NCI-H2081 (cell line): ENCODE measurements at regions not wholly inside any gene's neighbourhood (a gene's known extent, or its start where the extent isn't known, plus 50 kb on each side); places are given as distances from the start of the nearest gene placed in this dataset.
"Not testable (repeated sequence)": the region's sequence is repeated elsewhere in the genome, so short reads cannot be mapped to it uniquely, and the experiment has no call there.

Source experiments
- DNase-seq, 2 experiments: peaks; one replicate each; lab custom pipeline; 2025; lab: John Stamatoyannopoulos, UW

DNA sequence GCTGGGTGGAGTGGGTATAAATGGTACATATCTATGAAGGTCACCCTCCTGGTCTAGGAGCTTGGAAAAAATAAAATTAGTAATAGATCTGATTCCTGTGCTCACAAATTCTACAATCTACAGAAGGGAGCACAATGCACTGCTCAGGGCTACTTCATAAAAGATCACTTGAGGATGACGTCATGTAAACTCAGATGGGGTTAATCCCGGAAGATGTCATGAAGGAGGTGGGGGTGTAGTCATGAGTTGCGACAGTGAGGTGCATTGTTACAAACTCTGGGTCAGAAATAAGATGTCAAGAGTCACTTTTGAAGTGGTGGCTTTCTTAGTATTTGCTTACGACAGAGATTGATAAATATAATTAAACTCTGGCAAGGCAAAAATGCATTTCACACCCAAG, 68.2 kb downstream of the LHX9 start:
- DNase-seq, result no peak

DNA sequence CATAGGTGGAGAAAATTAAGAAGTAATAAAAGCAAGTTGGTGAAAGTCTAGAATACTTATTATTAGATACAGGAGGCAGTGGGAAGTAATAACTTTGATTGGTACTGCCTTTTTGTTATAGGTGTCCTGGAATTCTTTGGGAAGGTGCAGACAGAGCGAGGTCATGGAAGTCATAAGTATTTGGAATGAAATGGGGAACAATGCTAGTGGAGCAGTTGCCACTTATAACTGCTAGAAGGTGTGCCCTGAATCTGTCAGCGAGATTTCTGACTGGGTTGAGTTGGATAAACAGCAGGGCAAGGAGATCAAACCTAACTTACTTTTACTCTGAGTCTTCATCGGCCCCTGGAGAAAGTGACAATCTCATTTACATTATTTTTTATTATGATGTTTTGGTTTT, 69.6 kb downstream of the LHX9 start:
- no peak for DNase-seq

DNA sequence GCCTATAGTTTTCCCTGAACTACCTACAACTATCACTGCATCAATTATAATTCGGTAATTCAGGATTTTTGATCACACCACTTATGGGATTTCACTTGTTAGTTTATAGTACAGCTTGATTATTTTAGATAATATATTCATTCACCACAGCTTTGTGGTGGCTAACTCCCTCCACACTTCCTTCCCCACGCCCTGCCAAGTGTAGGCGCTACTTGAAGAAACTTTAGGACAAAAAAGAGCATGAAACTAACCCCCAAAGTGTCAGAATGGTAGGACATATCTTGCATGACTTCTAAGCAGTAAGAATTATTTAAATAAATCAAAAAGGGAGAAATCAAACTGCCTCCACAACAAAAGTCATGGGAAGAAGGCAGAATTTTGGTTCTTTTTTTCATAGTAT, 70.1 kb downstream of the LHX9 start:
- DNase-seq, result no peak

DNA sequence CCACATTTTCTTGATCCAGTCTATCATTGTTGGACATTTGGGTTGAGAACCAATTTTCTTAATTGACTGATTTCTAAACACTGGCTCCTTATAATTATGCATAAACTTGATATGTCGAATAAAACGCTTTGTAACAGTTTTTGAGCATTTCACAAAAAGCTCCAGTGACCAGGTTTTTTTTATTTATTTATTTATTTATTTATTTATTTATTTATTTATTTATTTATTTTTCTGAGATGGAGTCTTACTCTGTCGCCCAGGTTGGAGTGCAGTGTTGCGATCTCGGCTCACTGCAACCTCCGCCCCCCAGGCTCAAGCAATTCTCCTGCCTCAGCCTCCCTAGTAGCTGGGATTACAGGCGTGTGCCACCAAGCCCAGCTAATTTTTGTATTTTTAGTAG, 71.4 kb downstream of the LHX9 start:
- not testable (repeated sequence) for DNase-seq

DNA sequence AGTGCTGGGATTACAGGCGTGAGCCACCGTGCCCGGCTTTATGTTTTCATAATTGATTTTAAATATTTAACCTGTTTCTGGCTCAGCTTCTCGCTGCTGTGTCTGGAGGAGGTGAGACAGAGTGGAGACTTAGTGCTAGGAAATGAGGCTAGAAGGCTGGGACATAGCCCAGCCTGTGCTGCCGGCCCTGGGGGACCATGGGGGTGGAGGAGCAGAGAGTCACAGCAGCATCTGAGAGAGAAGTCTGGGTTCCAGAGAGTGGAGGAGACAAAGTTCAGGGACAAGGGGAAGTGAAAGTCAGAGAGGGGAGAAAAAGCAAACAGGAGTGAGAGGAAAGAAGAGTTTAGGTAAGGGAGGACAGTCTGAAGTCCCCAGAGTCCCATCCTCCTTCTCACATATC, 71.9 kb downstream of the LHX9 start:
- no peak for DNase-seq

DNA sequence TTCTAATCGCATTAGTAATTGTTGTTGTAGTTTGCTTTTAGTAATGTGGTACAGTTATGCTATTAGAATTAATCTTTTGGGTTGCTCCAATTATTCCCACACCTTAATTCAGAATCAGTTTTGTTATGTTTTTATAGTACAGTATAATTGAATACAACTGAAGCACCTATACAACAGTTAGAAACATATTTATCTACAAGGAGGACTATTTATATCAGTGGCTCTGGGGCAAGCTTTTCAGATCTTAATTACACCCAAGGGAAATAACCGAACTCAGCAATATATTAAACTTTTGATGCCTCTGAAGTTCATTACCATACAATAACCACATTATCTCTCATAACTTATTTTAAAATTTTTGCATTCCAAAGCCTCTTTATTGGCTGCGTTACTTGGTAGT, 74.4 kb downstream of the LHX9 start:
- DNase-seq, result no peak

DNA sequence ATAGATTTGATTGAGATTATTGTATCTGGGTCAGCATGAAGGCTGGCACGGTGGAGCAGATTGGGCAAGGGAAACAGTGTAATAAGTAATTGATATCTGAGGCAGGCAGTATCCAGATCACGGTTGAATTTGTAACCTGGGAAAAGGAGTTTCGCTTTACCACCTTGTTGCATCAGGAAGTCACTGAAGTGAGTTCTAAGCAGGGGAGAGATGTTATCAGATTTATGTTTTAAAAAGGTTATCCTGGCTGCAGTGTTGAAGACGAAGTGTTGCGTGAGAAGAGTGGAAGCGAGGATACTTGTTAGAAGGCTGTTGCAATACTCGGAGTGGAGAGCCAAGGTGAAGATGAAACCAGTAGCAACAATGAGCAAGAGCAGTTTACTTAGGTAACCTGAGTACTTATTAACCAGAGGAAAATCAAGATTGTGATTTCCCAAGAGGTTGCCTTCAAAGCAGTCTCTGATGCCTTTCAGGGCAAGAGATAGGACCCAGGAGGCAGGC, 77.8 kb downstream of the LHX9 start:
- DNase-seq, result no peak

DNA sequence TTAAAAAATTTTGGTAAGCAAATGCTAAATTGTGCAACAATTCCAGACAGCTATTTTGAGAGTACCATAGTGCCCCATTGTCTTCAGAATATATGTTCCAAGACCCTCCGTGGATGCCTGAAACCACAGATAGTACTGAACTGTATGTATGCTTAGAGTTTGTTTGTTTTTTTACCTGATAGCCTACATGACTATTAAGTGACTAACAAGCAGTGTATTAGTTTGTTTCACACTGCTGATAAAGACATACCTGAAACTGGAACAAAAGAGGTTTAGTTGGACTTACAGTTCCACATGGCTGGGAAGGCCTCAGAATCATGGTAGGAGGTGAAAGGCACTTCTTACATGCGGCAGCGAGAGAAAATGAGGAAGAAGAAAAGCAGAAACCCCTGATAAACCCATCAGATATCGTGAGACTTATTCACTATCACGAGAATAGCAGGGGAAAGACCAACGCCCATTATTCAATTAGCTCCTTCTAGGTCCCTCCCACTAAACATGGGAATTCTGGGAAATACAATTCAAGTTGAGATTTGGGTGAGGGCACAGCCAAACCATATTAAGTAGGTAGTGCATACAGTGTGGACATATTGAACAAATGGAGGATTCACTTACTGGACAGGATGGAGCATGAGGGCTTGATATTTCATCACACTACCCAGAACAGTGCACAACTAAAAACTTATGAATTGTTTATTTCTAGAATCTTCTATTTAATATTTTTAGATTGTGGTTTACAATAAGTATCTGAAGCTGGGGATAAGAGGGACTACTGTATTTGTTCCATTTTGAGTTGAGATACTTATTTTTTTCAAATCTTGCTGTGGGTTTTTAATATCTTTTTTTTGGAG, 78.5 kb downstream of the LHX9 start:
- no peak for DNase-seq

DNA sequence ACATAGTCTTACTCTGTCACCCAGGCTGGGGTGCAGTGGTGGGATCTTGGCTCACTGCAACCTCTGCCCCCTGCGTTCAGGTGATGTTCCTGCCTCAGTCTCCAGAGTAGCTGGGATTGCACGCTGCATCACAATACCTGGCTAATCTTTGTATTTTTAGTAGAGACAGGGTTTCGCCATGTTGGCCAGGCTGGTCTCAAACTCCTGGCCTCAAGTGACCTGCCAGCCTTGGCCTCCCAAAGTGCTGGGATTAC, 79.0 kb downstream of the LHX9 start:
- not testable (repeated sequence) for DNase-seq

DNA sequence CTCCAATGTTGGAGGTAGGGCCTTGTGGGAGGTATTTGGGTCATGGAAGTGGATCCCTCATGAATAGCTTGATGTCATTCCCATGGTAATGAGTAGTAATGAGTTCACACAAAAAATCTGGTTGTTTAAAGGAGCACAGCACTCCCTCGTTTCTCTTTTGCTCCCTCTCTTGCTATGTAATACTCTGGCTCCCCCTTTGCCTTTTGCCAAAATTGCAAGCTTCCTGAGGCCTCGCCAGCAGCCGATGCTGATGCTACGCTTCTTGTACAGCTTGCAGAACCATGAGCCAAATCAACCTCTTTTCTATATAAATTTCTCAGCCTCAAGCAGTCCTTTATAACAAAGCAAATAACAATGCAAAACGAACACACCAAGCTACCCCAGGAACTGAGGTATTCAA, 80.9 kb downstream of the LHX9 start:
- no peak for DNase-seq

DNA sequence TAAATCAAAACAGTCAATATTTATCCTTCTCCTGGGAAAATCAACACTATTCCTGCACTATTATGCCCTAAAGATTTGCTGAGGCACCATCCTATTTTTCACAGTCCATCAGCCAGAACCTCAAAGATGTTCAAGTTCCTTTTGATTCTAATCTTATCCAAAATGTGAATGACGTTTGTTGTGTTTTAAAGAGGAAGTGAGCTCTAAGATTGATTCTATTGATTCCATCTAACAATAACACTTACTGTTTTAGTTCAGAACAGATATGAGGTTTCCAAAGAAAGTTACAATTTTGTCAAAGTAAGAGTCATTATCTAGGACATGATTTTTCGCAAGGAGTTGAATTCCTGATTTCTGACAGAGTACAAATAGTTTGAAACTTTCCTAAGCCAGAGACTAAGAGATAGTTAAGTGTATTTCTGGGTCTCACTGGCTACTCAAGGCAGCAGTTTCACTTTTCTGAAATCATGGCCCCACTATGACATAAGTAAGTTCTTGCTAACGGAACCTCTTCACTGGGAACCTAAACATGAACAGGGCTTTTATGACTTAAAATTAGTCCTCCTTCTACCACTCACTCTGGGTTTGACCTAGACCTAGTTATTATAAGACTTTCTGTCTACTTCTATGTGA, 84.7 kb downstream of the LHX9 start:
- DNase-seq, result no peak

DNA sequence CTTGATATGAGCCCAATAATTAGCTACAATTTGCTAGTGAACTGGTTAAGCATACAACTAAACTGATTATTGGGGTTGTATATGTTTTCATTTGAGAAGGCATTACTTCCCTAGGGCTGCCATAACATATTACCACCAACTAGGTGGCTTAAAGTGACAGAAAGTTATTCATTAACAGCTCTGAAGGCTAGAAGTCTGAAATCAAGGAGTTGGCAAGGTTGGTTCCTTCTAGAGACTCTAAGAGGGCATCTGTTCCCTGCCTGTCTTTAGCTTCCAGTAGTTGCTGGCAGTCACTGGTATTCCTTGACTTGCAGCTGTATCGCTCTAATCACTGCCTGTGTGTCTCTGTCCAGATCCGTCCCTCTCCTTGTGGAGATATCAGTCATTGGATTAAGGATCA, 86.3 kb downstream of the LHX9 start:
- DNase-seq, result no peak

DNA sequence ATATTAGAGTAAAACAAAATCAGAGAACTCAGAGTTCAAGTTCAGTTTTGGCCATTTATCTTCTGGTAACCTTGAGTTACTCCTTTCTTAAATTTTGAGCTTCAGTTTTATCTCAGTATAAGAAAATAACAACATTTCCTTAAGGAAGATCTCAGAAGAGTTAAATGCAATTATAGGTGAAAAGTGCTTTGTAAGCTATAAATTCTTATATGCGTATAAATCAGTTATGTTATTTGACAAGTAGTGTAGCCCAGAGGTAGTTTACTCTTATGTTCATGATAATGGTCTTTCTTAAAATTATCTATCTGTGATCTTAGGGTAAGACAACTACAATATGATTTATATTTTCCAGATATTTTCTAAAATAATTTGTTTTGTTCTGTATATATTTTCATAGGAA, 89.8 kb downstream of the LHX9 start:
- no peak for DNase-seq

DNA sequence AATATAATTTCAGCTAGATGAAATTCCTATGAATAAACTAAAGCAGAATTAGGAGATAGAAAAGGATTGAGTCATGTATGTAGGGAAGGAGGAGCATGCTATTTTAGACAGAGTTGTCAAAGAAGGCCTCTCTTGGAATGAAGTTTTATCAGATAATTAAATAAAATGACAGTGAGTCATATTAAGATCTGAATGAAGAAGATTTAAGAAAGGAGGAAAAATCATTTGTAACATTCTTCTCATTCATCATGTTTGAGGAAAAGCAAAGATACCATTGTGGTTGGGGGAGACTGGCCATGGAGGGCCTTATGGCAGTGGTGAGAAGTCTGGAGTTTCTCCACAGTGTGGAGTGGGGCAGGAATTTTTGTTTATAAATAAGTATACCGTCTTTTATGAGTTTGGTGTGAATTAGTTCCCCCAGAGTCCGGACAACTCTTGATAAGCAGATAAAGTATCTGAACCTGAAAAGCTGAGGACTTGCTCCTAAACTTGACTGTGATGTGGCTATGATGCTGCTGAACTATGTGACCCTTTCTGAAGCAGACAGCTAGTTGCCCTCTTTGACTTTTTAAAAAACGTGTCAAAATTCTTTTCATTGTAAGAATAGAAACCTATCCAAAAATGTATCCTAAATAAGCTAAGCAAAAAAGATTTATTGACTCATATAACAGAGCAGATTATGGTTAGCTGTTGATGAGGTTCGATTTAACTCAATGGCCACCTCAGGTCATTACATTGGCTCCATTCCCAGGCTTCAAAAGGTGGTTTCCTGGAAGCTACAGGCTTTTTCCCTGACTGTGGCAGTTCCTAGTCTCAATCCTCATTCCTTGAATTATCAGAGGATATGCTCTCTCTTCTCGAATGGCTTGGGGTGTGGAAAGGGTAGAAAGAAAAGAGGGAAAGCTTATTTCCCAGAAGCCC, 90.8 kb downstream of the LHX9 start:
- no peak for DNase-seq

DNA sequence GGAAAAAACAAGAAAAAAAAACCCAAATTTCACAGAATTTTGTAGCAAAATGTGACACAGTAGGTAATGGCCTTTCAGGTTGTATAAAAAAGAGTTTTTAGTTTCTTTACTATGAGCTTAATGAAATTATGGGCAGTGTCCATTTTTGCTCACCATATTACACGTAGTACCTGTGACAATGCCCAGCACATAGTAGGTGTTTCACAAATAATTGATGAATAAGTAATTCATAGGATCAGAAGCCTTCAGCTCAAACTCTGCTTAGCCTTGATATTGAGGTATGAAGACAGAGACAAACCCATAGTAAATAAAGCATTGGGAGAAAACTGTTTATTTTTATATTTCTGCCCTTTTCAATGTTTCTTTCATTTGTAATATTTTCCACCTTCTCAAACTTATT, 97.2 kb downstream of the LHX9 start:
- no peak for DNase-seq

DNA sequence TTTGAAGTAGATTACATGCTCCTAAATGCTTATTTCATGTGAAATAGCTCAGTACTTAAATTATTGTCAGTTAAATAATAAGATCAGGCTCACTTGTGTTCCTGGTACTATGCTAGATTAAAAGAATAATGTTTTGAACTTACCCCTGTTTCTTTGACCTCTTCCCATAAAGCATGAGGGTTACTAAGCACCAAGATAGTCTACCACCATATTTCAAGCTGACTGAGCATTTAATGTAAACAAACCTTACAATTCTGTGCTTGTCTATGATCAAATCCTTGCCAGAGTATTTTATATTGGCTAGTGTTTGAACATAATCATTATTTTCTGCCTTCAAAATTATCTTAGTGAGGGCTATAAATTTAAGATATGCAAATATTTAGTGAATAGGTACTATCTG, 98.1 kb downstream of the LHX9 start:
- peak in 1 of 2 experiments; percentile 79 for DNase-seq

DNA sequence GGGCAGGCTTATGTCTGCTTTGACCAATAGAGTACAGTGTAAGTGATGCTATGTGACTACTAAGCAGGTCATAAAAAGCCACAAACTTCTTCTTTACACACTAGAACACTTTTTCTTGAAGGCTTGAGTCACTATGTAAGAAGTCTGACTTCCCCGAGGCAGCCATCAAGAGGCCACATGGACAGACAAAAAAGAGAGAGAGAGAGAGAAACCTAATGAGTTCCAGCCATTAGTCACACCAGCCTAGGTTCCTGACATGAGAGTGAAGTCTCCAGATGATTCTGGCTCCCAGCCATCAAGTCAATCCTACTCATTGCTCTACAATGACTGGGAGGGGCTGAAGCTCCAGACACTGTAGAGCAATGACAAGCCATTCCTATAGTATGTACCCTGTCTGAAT, 101.4 kb downstream of the LHX9 start:
- DNase-seq, result no peak

DNA sequence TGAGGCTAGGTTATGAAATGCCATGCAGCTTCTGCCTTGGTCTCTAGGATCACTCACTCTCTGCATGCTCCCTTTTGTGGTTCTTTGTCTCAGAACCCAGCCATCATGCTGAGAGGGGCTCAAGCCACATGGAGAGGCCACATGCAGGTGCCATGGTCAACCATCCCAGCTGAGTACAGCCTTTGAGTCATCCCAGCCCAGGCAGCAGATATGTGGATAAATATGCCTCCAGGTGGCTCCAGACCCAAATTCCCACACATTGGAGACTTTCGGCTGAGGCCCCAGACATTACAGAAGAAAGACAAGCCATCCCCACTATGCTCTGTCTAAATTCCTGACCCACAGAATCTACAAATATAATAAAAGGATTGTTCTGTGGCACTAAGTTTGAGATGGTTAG, 102.0 kb downstream of the LHX9 start:
- no peak for DNase-seq

DNA sequence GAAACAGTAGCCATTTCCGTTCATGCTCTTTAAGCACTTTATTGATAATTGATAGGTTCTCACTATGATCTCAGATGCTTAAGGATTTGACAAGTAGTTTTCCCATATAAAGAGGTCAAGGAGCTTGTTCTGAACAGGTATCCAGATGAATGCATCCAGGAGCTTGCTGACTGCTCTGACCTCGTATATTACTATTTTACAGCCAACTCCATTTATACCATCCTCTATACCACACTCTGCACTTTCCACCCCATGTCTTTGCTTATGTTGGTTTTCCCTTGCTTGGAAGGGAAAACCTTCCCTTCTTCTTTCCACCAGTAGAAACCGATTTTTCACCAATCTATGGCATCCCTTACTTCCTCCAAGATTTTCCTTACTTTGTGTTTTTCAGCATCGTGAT, 107.2 kb downstream of the LHX9 start:
- DNase-seq, result no peak

DNA sequence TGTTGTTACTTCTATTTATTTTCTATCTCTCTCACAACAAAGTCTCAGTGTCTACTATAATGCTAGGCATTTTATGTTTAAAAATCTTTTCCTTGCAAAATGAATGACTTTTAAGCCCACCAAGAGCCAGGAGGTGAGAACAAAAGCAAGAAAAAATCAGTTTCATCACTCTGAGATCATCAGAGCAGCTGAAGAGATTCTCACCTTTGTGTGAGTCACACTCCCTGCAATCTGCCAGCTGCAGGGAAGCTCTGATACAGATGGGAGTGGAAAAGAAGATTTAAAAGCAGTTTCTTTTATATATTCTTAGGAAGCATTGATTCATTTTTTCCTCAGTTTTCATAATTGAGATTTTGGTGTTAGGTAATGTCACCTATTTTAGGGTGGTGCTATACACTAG, 107.6 kb downstream of the LHX9 start:
- peak in 1 of 2 experiments; percentile 13 for DNase-seq

DNA sequence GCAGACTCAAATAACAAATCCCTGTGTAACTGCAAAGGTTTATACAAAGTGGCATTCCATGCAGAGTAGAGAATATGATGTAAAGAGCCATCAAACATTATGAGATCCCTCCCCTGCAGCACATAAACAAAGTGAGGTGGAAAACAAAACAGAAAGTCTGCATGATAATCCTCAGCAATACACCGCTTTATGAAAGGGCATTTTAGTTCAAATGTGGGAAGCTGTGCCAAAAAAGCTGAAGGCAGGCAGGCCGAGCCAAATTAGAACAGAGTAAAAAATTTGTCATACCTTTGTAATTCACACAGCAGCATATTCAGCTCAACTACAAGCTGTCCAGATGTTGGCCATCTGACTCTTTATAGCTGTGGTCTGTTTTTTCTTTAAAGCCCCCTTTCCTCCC, 113.5 kb downstream of the LHX9 start:
- no peak for DNase-seq

DNA sequence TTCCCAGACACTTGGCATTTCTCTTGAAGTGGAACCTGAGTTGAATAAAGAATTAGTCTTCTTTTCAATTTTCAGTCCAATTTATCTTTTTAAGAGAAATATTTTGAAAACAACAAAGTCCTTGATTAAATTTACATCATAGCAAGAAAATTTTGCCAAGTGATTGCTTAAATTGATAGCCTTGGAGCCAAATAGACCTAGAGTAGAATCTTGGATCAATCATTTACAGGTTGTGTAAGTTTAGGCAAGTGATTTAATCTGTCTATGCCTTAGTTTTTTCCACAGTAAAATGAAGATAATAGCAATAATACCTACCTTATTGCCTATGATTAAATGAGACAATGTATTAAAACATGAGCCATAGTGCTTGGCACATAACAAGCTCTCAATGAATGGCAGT, 113.9 kb downstream of the LHX9 start:
- DNase-seq, result no peak

DNA sequence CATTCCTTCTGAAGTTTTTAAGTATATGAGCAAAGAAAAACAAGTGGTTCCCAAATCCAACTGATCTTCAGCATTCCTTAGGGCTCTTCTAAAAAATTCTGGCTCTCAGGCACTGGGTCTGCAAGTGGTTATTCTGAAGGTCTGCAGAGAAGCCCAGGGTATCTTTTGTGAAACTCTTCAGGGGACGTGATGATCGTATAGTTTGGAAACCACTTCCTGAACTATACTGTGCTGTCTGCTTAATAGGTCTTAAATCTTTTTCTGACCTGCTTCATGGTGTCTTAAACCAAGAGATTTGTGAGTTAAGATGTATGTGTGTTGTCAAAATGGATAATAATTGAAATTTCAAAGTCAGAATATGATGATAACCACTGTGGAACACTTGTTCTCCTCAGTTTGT, 115.5 kb downstream of the LHX9 start:
- DNase-seq, result no peak
